Renal pelvis (tissue), 1 donor: ENCODE measurements at regions not wholly inside any gene's neighbourhood (a gene's known extent, or its start where the extent isn't known, plus 50 kb on each side); places are given as distances from the start of the nearest gene placed in this dataset.
"Not testable (repeated sequence)": the region's sequence is repeated elsewhere in the genome, so short reads cannot be mapped to it uniquely, and the experiment has no call there.

Experiments used
- DNase-seq: peaks from one replicate; pipeline ENCODE4 v3.0.0-alpha.2; 2013

- DNase-seq, result no peak
Measured at GRCh38 chr4:4666693-4667621, 125.1 kb upstream of the STX18 start.

- no peak for DNase-seq
Measured at GRCh38 chr4:4666187-4666586, 124.3 kb upstream of the STX18 start.

GRCh38 chr4:4664234-4664633 lies 122.4 kb upstream of the STX18 start:
- DNase-seq, result no peak

GRCh38 chr4:4663028-4663427 lies 121.2 kb upstream of the STX18 start:
- no peak for DNase-seq

- DNase-seq, result no peak
Measured at GRCh38 chr4:4662230-4662629, 120.4 kb upstream of the STX18 start.

GRCh38 chr4:4659871-4660651 lies 118.2 kb upstream of the STX18 start:
- no peak for DNase-seq

- no peak for DNase-seq
Measured at GRCh38 chr4:4658052-4658451, 116.2 kb upstream of the STX18 start.

- no peak for DNase-seq
Measured at GRCh38 chr4:4656977-4657376, 115.1 kb upstream of the STX18 start.

- DNase-seq, result no peak
Measured at GRCh38 chr4:4655901-4656300, 114.1 kb upstream of the STX18 start.

- DNase-seq, result no peak
Measured at GRCh38 chr4:4655011-4655410, 113.2 kb upstream of the STX18 start.

GRCh38 chr4:4651811-4652755 lies 110.2 kb upstream of the STX18 start:
- no peak for DNase-seq

GRCh38 chr4:4647041-4647440 lies 105.2 kb upstream of the STX18 start:
- DNase-seq, result no peak

GRCh38 chr4:4645743-4646142 lies 103.9 kb upstream of the STX18 start:
- no peak for DNase-seq

GRCh38 chr4:4644277-4644676 lies 102.4 kb upstream of the STX18 start:
- not testable (repeated sequence) for DNase-seq

- not testable (repeated sequence) for DNase-seq
Measured at GRCh38 chr4:4643743-4644142, 101.9 kb upstream of the STX18 start.

GRCh38 chr4:4643306-4643705 lies 101.5 kb upstream of the STX18 start:
- DNase-seq, result no peak

GRCh38 chr4:4642496-4643000 lies 100.7 kb upstream of the STX18 start:
- no peak for DNase-seq

- no peak for DNase-seq
Measured at GRCh38 chr4:4641661-4642495, 100.0 kb upstream of the STX18 start.

- DNase-seq, result no peak
Measured at GRCh38 chr4:4641254-4641653, 99.4 kb upstream of the STX18 start.

GRCh38 chr4:4640692-4641091 lies 98.8 kb upstream of the STX18 start:
- no peak for DNase-seq

GRCh38 chr4:4639370-4639769 lies 97.5 kb upstream of the STX18 start:
- no peak for DNase-seq
